ENCODE measurements at regions not wholly inside any gene's neighbourhood (a gene's known extent, or its start where the extent isn't known, plus 50 kb on each side); places are given as distances from the start of the nearest gene placed in this dataset.

DNA sequence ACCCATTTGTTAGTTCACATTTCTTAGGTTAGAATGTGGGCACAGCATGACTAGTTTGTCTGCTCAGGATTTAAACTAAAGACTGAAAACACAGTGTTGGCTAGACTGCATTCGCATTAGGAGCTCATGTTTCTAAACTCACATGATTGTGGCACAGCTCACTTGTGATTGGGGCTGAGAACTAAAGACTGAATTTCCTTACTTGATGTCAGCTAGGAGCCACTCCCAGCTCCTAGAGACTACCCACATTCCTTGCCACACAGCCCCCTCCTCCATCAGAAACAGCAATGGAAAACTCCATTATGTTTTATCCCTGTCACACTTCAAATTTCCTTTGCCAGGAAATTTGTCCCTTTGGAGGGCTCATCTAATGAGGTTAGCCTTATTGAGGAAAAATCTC, 170.2 kb upstream of the NUDT6 start:
- Histone ChIP-seq H4K20me1 (ENCODE audit: control insufficient read depth, insufficient read depth, low read depth, low read length) (no peaks in the 10 kb centered on the region), H3K4me1 (ENCODE audit: control insufficient read depth, low read length) (no peaks in the 10 kb centered on the region), H3K36me3 (ENCODE audit: control insufficient read depth, low read length) (no peaks in the 10 kb centered on the region), H3K9me3 (ENCODE audit: control insufficient read depth, insufficient read depth, low read length) (no peaks in the 10 kb centered on the region), H3K79me2 (ENCODE audit: control insufficient read depth, low read length) (no peaks in the 10 kb centered on the region), H3K27ac (ENCODE audit: low read depth, low read length) (no peak overlapping the region), H3K4me2 (ENCODE audit: low read length) (no peak overlapping the region), H3K9me2 (replicated peaks; ENCODE audit: control insufficient read depth, low read length) (no peaks in the 10 kb centered on the region), H3K4me3 (ENCODE audit: low read length) (no peak overlapping the region), H3K27me3 (ENCODE audit: control insufficient read depth, low read length) (no peaks in the 10 kb centered on the region), H3F3A (ENCODE audit: control insufficient read depth, insufficient read depth) (no peaks in the 10 kb centered on the region)
- no peak for TF ChIP-seq EZH2phosphoT487 (IDR thresholded peaks at IDR 0.05; ENCODE audit: borderline replicate concordance, low read length)
- TF ChIP-seq, protein P1, sequence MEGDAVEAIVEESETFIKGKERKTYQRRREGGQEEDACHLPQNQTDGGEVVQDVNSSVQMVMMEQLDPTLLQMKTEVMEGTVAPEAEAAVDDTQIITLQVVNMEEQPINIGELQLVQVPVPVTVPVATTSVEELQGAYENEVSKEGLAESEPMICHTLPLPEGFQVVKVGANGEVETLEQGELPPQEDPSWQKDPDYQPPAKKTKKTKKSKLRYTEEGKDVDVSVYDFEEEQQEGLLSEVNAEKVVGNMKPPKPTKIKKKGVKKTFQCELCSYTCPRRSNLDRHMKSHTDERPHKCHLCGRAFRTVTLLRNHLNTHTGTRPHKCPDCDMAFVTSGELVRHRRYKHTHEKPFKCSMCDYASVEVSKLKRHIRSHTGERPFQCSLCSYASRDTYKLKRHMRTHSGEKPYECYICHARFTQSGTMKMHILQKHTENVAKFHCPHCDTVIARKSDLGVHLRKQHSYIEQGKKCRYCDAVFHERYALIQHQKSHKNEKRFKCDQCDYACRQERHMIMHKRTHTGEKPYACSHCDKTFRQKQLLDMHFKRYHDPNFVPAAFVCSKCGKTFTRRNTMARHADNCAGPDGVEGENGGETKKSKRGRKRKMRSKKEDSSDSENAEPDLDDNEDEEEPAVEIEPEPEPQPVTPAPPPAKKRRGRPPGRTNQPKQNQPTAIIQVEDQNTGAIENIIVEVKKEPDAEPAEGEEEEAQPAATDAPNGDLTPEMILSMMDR (IDR thresholded peaks at IDR 0.05; ENCODE audit: low read depth, low read length, poor library complexity, severe bottlenecking), result no peak

DNA sequence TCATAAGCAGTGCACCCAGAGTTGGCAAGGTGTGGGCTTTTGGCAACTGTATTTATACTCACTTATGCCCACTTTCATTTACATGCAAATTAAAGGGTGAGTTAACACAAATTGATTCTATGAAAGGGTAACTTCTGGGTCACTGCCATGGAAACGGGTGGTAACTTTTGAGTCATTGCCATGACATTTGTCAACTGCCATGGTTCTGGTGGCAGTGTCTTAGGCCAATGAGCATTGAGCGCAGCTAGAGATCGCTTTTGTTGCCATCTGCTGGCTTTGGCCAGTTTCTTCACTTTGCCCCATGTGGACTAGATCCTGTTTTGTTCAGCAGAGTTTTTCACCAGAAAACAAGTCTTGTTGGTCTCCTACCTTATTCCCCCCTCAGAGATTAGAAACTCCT, 170.8 kb upstream of the NUDT6 start:
- H4K20me1 ChIP-seq (ENCODE audit: control insufficient read depth, insufficient read depth, low read depth, low read length), result no peaks in the 10 kb centered on the region
- H3K36me3 ChIP-seq (ENCODE audit: control insufficient read depth, low read length), result no peaks in the 10 kb centered on the region
- H3K9me3 ChIP-seq (ENCODE audit: control insufficient read depth, insufficient read depth, low read length), result no peaks in the 10 kb centered on the region
- H3K4me3 ChIP-seq (ENCODE audit: low read length), result no peak overlapping the region
- H3K27me3 ChIP-seq (ENCODE audit: control insufficient read depth, low read length), result no peaks in the 10 kb centered on the region
- no peaks in the 10 kb centered on the region for H3K79me2 ChIP-seq (ENCODE audit: control insufficient read depth, low read length)
- H3K4me1 ChIP-seq (ENCODE audit: control insufficient read depth, low read length), result no peaks in the 10 kb centered on the region
- TF ChIP-seq EZH2phosphoT487 (IDR thresholded peaks at IDR 0.05; ENCODE audit: borderline replicate concordance, low read length), result no peak
- TF ChIP-seq, protein P1 (IDR thresholded peaks at IDR 0.05; ENCODE audit: low read depth, low read length, poor library complexity, severe bottlenecking), result no peak
- no peak overlapping the region for H3K27ac ChIP-seq (ENCODE audit: low read depth, low read length)
- H3K4me2 ChIP-seq (ENCODE audit: low read length), result no peak overlapping the region
- H3K9me2 ChIP-seq (replicated peaks; ENCODE audit: control insufficient read depth, low read length), result no peaks in the 10 kb centered on the region
- no peaks in the 10 kb centered on the region for H3F3A ChIP-seq (ENCODE audit: control insufficient read depth, insufficient read depth)

DNA sequence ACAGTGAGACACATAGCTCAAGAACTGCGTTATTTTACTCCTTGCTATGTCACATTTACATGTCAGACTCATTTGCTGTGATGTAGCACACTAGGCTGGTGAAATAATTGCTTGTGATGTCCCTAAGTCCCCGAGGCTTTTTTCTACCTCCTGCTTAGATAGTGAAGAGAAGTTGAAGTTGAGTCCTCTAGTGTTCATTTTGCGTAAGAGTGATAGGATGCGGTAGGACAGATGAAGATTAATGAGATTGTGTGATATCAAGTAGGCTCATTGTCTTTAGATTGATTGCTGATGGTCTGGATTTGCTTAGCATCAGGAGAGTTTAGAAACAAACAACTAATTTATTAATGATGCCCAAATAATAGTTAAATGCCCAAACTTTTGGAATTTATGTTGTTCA, 173.6 kb upstream of the NUDT6 start:
- Histone ChIP-seq H3K9me3 (ENCODE audit: control insufficient read depth, insufficient read depth, low read length) (no peaks in the 10 kb centered on the region), H3F3A (ENCODE audit: control insufficient read depth, insufficient read depth) (no peaks in the 10 kb centered on the region), H3K9me2 (replicated peaks; ENCODE audit: control insufficient read depth, low read length) (no peaks in the 10 kb centered on the region), H3K36me3 (ENCODE audit: control insufficient read depth, low read length) (no peaks in the 10 kb centered on the region), H3K4me1 (ENCODE audit: control insufficient read depth, low read length) (no peaks in the 10 kb centered on the region), H3K4me3 (ENCODE audit: low read length) (no peak overlapping the region), H3K4me2 (ENCODE audit: low read length) (no peak overlapping the region), H3K79me2 (ENCODE audit: control insufficient read depth, low read length) (no peaks in the 10 kb centered on the region), H4K20me1 (ENCODE audit: control insufficient read depth, insufficient read depth, low read depth, low read length) (no peaks in the 10 kb centered on the region), H3K27me3 (ENCODE audit: control insufficient read depth, low read length) (no peaks in the 10 kb centered on the region), H3K27ac (ENCODE audit: low read depth, low read length) (no peak overlapping the region)
- no peak for TF ChIP-seq EZH2phosphoT487 (IDR thresholded peaks at IDR 0.05; ENCODE audit: borderline replicate concordance, low read length)
- TF ChIP-seq, protein P1 (IDR thresholded peaks at IDR 0.05; ENCODE audit: low read depth, low read length, poor library complexity, severe bottlenecking), result peak; percentile 54
